ENCODE measurements at regions not wholly inside any gene's neighbourhood (a gene's known extent, or its start where the extent isn't known, plus 50 kb on each side); places are given as distances from the start of the nearest gene placed in this dataset.
"Not testable (repeated sequence)": the region's sequence is repeated elsewhere in the genome, so short reads cannot be mapped to it uniquely, and the experiment has no call there.

GRCh38 chr1:143833376-143833775 lies 138.4 kb downstream of the FAM72C start:
- TF ChIP-seq POLR2A, CTCF, POLR2AphosphoS5 (IDR thresholded peaks at IDR 0.05): not testable (repeated sequence)

Data from breast epithelium (tissue), 3 donors.